GM12892 (cell line): ENCODE measurements at regions not wholly inside any gene's neighbourhood (a gene's known extent, or its start where the extent isn't known, plus 50 kb on each side); places are given as distances from the start of the nearest gene placed in this dataset.
"Not testable (repeated sequence)": the region's sequence is repeated elsewhere in the genome, so short reads cannot be mapped to it uniquely, and the experiment has no call there.

Experiments
- DNase-seq: peaks from one replicate; pipeline ENCODE4 v3.0.0; 2011; ENCODE audit not compliant: insufficient read length
- FAIRE-seq: peaks from 2 replicates; lab custom pipeline; 2011; peaks lifted over from hg19 to GRCh38; lab: Jason Lieb, UNC
- POLR2A ChIP-seq: IDR thresholded peaks from 2 replicates; pipeline ENCODE4 v1.6.1; 2011; ENCODE audit warnings: low read depth, low read length, control low read depth
- POLR2AphosphoS5 ChIP-seq: IDR thresholded peaks from 2 replicates; pipeline ENCODE4 v1.6.1; 2011; ENCODE audit warnings: low read depth, low read length, control low read depth
- TAF1 ChIP-seq: IDR thresholded peaks from 2 replicates; pipeline ENCODE4 v1.6.1; 2011; ENCODE audit warnings: low read depth, mild to moderate bottlenecking, control low read depth, low read length, borderline replicate concordance

DNA sequence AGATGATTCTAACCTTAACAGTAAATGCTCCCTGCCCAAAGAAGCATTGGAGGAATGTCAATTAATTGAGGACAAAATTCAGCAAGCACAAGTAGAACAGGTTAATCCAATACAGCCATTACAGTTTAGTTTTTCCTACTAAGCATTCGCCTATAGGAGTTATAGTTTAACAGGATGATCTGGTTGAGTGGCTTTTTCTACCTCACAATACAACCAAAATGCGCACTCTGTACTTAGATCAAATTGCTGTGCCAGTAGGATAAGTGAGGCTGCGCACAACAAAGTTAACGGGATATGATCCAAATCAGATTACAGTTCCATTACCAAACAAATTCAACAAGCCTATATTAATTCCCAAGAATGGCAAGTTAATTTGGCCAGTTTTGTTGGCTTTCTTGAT lies 117.1 kb upstream of the TRIM24 start:
- FAIRE-seq (no peak), DNase-seq (no peak)
- TF ChIP-seq POLR2A (no peak), POLR2AphosphoS5 (no peak), TAF1 (no peak)

DNA sequence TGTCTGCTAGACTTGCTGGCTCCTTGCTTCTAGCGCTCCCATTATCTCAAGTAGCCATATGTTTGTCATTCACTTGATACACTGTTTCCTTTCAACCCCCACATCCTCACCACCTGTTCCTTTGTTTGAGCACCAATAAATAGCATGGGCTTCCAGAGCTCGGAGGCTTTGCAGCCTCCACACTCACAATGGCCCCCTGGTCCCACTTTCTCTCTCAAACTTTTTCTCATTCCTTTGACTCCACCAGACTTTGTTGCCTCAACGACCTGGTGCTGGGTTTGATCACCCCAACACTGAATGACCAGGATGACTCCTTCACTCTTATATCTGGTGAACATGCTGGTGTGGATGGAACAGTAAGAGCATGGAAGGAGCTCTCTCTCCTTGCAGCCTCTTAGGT lies 114.5 kb upstream of the TRIM24 start:
- FAIRE-seq, result no peak
- TF ChIP-seq POLR2AphosphoS5, result no peak
- no peak for TF ChIP-seq POLR2A
- no peak for TF ChIP-seq TAF1
- no peak for DNase-seq

DNA sequence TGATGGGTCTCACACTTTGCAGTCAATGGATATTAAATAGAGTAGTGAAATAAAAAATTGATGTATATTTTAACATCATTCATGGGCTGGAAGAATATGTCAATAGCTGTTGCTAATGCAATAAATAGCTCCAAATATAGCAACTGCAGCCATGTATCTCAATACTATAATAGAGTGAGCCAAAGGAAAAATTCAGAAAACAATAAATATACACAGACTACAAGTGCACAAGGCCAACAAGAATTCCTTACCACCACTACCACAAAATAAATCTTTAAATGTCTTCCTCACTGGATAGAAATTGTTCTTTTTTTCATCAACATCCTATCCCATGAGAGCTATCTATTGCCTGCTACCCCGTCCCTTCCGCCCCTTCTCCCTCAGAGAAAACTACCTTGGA lies 113.1 kb upstream of the TRIM24 start:
- no peak for TF ChIP-seq POLR2A
- no peak for TF ChIP-seq POLR2AphosphoS5
- no peak for TF ChIP-seq TAF1
- DNase-seq, result no peak
- no peak for FAIRE-seq

DNA sequence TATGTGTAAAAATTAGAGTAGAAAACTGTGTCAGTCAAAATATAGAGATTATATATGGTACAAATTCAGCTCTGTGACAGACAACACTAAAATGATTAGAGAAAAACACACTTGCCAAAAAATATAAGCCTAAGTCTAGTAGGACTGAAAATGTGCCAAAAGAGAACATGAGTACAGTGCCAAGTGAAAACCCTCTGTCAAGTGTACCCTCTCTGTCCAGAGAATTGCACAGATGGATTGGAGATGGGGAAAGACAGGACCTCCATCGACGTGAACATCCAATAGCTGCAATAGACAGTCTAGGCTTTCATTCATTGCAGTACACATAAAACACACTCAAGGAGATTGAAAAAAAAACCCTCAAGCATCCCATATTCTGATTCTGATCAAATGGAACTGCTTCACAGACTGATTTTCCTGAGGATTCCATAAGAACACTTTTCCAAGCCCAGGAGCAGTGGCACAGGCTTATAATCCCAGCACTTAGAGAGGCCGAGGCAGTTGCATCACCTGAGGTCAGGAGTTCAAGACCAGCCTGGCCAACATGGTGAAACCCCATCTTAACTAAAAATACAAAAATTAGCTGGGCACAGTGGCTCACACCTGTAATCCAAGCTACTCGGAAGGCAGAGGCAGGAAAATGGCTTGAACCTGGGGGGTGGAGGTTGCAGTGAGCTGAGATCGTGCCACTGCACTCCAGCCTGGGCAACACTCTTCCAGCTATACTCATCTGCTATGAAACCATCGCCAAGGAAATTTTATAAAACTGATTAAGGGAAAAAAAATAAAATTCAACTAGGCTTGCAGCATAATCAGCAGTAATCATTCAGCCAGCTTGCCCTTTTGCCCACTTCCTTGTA lies 110.0 kb upstream of the TRIM24 start:
- FAIRE-seq, result no peak
- no peak for DNase-seq
- TF ChIP-seq POLR2AphosphoS5, result no peak
- no peak for TF ChIP-seq TAF1
- no peak for TF ChIP-seq POLR2A

DNA sequence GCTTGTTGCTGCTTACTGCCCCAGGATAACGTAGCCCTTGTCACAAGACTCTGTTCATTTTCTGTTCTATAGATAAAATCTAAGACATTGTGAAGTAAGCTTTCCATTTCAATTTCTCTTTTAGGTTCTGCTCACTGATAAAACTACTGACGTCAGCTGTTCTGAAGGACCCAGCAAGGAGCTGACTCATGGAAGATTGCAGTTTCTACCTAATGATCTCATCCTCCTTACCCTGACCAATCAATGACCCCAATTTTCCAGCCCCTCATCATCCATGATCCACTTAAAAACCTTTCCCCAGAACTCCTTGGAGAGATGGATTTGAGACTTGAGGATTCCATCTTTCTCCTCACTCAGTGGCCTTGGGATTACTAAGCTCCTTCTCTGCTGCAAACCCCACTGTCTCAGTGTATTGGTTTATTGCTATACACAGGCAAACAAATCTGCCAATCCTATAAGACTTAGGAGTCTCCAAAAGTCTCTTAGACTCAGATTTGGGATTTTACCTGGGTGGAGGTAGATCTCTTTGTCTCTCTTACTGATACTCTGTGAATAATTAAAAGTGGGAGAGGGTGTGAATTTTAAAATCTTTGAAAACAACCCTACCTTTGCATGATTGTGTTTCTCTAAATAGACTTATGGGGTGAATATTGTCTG lies 109.2 kb upstream of the TRIM24 start:
- DNase-seq, result no peak
- TF ChIP-seq TAF1, result no peak
- no peak for TF ChIP-seq POLR2A
- no peak for TF ChIP-seq POLR2AphosphoS5
- FAIRE-seq, result no peak

DNA sequence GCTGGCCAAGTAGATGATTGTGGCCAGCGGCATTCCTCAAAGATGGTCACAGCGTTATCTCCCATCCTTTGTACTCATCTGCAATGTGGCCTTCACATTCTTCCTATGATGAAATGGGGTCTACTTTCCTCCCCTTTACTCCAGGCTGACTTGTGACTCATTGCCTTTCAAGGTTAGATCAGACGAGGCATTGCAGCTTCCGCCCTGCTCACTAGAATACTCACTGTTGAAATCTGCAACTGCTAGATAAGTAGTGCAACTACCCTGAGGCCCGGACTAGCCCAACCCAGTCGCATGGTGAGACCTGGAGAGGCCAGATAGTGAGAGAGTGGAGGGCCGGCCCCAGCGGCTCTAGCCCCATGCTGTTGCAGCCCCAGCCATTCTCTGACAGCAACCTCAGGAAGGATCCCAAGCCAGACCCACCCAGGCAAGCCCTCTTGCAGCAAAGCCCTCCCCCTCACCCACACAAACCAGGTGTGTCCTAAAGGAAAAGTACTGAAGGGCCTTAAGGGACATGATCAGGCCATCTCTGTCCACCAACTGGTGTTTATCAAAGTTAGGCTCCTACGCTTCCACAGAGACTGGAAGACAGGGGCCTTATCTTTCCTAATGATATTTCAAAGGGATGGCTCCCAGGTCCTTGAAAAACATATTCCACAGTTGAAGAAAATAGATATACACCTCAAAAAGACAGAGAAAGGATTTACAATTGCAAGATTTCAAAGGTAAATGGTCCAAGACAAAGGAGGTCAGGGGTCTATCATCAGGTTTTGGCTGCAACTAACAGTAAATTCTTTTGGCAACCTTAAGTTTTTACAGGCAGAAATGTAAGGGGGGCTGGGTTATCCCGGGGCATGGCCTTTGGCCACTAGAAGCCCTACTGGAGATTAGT lies 107.2 kb upstream of the TRIM24 start:
- FAIRE-seq, result no peak
- TF ChIP-seq POLR2A, result no peak
- no peak for TF ChIP-seq POLR2AphosphoS5
- TF ChIP-seq TAF1, result no peak
- DNase-seq, result no peak

DNA sequence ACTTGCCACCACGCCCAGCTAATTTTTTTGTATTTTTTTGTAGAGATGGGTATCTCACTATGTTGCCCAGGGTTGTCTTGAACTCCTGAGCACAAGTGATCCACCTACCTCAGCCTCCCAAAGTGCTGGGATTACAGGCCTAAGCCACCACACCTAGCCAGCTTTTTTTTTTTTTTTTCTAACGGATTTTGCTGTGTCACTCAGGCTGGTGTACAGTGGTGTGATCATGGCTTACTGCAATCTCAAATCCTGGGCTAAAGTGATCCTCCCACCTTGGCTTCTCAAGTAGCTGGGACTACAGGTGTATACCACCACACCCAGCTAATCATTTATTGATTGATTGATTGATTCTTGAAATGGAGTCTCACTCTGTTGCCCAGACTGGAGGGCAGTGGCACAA lies 106.0 kb upstream of the TRIM24 start:
- FAIRE-seq, result no peak
- no peak for DNase-seq
- TF ChIP-seq POLR2A (no peak), POLR2AphosphoS5 (no peak), TAF1 (no peak)

DNA sequence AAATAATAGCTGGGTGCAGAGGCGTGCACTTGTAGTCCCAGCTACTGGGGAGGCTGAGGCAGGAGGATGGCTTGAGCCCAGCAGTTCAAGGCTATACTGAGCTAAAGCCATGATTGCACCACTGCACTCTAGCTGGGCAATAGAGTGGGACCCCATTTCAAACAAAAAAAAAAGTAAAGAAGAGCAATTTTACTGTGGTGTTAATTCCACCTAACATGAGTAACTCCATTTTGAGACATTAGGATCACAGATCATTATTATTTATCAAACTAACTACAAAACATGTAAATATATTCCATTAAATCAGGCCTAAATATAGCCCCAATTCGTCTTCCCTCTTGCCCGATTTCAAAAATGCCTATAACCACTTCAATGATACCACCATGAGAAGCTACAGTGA lies 104.8 kb upstream of the TRIM24 start:
- FAIRE-seq (no peak), DNase-seq (no peak)
- TF ChIP-seq TAF1 (no peak), POLR2AphosphoS5 (no peak), POLR2A (no peak)

DNA sequence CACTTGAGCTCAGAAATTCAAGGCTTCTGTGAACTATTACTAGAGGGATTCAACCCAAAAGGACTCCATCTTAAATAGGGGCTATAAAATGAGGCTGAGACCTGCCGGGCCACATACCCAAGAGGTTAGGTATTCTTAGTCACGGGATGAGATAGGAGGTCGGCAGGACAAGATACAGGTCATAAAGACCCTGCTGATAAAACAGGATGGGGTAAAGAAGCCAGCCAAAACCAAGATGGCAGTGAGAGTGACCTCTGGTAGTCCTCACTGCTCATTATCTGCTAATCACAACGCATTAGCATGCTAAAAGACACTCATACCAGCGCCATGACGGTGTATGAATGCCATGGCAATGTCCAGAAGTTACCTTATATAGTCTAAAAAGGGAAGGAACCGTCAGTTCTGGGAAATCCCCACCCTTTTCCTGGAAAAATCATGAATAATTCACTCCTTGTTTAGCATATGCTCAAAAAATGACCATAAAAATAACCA lies 101.2 kb upstream of the TRIM24 start:
- TF ChIP-seq TAF1 (no peak), POLR2A (no peak), POLR2AphosphoS5 (no peak)
- DNase-seq (no peak), FAIRE-seq (no peak)

DNA sequence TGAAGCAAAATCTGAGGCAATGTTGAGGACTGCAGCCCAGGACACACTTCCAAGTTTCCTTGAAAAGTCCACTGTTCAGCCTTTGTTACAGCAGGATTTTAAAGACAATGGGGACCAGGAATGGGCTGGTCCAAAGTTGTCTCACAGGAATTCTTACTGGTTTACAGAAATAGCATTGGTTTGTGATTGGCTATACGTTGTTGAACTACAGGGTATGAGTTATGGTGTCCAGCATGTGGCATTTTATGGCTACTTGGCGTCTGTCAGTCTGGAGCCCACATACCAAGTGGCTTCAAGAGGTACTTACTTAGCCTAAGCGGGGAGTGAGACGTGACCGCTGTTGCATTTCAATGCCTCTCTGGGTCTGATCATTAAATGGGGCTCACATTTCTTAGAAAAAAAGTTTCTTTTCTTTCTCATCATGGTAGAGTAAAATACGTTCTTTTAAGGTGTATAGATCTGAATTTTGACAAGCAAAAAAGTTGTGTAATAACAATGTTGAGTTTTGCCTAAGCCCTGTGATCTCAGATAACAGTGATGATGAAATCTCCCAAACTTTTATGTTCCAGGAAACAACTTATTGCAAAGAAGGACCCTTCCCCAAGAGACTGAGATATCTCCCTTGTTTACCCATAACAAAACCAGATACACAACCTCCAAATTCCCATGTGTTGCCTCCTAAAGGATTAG lies 100.0 kb upstream of the TRIM24 start:
- no peak for DNase-seq
- TF ChIP-seq POLR2AphosphoS5, result no peak
- no peak for TF ChIP-seq POLR2A
- no peak for TF ChIP-seq TAF1
- FAIRE-seq, result no peak

DNA sequence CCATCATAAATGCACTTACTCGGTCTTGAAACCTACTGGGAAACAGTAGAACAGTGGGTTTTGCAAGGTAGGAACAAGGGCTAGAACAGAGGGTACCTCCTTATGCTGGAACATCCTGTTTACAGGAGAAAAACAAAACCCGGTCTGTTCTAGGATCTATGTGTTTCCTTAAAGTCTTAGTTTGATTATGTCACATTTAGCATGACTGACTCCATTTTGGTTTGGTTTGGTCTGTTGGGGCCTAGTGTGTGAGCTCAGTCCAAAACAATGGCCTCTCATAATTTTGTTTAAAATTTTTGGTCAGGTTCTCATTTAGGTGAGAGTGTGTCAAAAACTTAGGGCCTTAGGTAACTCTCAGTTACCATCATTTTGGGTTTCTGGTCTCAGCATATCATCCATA lies 96.3 kb upstream of the TRIM24 start:
- no peak for FAIRE-seq
- TF ChIP-seq POLR2AphosphoS5, result no peak
- no peak for TF ChIP-seq TAF1
- TF ChIP-seq POLR2A, result no peak
- DNase-seq, result no peak

DNA sequence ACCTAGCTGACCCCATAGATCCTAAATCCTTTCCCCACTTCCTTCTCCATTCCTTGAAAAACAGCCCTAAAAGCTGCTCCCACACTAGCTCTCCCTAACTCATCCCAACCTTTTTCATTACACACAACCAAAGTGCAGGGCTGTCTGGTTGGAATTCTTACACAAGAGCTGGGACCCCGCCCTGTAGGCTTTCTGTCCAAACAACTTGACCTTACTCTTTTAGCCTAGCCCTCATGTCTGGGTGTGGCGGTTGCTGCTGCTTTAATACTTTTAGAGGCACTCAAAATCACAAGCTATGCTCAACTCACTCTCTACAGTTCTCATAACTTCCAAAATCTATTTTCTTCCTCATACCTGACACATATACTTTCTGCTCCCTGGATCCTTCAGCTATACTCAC lies 93.9 kb upstream of the TRIM24 start:
- not testable (repeated sequence) for FAIRE-seq, DNase-seq

DNA sequence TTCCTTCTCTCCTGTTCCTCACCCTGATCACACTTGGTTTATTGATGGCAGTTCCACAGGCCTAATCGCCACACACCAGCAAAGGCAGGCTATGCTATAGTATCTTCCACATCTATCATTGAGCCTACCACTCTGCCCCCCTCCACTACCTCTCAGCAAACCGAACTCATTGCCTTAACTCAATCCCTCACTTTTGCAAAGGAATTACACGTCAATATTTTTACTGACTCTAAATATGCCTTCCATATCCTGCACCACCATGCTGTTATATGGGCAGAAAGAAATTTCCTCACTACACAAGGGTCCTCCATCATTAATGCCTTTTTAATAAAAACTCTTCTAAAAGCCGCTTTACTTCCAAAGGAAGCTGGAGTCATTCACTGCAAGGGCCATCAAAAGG lies 93.4 kb upstream of the TRIM24 start:
- not testable (repeated sequence) for FAIRE-seq, DNase-seq
